ENCODE measurements at regions not wholly inside any gene's neighbourhood (a gene's known extent, or its start where the extent isn't known, plus 50 kb on each side); places are given as distances from the start of the nearest gene placed in this dataset.

DNA sequence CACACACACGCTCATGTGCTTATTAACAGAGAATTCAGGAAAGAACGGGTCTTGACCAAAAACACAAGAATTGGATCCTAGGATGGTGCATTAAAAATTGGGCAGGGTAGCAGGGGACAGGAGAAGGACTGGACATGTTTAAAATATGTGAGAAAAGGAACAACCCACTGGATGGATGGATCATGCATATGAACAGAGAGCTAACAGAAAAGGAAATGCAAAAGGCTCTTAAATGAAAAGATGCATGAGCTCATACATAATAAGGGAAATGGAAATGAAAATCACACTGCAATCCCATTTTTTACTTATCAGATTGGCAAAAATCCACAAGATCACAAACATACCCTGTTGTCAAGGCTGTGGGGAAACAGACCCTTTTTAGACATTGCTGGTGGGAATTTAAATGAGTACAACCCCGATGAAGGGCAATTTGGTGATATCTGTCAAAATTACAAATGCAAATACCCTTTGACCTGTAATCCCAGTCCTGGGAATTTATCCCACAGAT lies 440.6 kb upstream of the SLC14A2 start:
- Histone ChIP-seq H3K27me3 (ENCODE audit: insufficient read depth) (no peaks in the 10 kb centered on the region), H2AFZ (ENCODE audit: low read depth) (no peak overlapping the region), H3K4me2 (no peak overlapping the region), H3K4me1 (ENCODE audit: control insufficient read depth in 1 of 2, insufficient read depth in 2 of 2, low read depth in 1 of 2, low read length in 1 of 2) (no peaks in the 10 kb centered on the region; a peak in 1 of 4 replicates), H3F3A (replicated peaks; ENCODE audit: insufficient read depth) (peaks cover 4% of the 10 kb centered on the region), H3K9me2 (0 out of 2 replicates have a peak, but pooled peaks cover 3% of the 10 kb centered on the region), H3K9me3 (no peaks in the 10 kb centered on the region), H3K9ac (no peak overlapping the region), H4K20me1 (ENCODE audit: insufficient read depth) (no peaks in the 10 kb centered on the region), H3K27ac (ENCODE audit: low read depth in 2 of 2, low read length in 1 of 2) (no peak overlapping the region), H3K4me3 (ENCODE audit: low read depth in 2 of 2, low read length in 1 of 2) (no peak overlapping the region), H3K79me2 (ENCODE audit: insufficient read depth) (no peaks in the 10 kb centered on the region), H3K36me3 (replicated peaks in 1 of 2; ENCODE audit: control insufficient read depth in 1 of 2, insufficient read depth in 2 of 2, low read length in 1 of 2) (no peaks in the 10 kb centered on the region)
- CTCF ChIA-PET = interaction anchor here (1.0 kb wide), 1 partner anchor 14 kb away, joined by 3 read pairs; no protein-coding TSS in a partner anchor
- TF ChIP-seq RFX5 (IDR thresholded peaks at IDR 0.05; ENCODE audit: low read length) = no peak
- TF ChIP-seq RXRA (IDR thresholded peaks at IDR 0.05; ENCODE audit: borderline replicate concordance, low read depth) = no peak
- no peak; a peak in 1 of 4 replicates for TF ChIP-seq EP300 (IDR thresholded peaks at IDR 0.05; ENCODE audit: borderline replicate concordance in 1 of 2, low read depth in 1 of 2, low read length in 1 of 2)
- no peak for TF ChIP-seq CHD2 (IDR thresholded peaks at IDR 0.05; ENCODE audit: low read length, partially characterized antibody)
- TF ChIP-seq NFIC (IDR thresholded peaks at IDR 0.05; ENCODE audit: borderline replicate concordance) = 0 out of 2 replicates have a peak, but pooled peaks have one; percentile 29
- TF ChIP-seq, protein P1, sequence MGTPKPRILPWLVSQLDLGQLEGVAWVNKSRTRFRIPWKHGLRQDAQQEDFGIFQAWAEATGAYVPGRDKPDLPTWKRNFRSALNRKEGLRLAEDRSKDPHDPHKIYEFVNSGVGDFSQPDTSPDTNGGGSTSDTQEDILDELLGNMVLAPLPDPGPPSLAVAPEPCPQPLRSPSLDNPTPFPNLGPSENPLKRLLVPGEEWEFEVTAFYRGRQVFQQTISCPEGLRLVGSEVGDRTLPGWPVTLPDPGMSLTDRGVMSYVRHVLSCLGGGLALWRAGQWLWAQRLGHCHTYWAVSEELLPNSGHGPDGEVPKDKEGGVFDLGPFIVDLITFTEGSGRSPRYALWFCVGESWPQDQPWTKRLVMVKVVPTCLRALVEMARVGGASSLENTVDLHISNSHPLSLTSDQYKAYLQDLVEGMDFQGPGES (IDR thresholded peaks at IDR 0.05; ENCODE audit: low read depth, low read length) = no peak
- TF ChIP-seq, protein P2, sequence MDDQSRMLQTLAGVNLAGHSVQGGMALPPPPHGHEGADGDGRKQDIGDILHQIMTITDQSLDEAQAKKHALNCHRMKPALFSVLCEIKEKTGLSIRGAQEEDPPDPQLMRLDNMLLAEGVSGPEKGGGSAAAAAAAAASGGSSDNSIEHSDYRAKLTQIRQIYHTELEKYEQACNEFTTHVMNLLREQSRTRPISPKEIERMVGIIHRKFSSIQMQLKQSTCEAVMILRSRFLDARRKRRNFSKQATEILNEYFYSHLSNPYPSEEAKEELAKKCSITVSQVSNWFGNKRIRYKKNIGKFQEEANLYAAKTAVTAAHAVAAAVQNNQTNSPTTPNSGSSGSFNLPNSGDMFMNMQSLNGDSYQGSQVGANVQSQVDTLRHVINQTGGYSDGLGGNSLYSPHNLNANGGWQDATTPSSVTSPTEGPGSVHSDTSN (IDR thresholded peaks at IDR 0.05) = peak; percentile 28; the same call in 1 of the 2 replicates
- TF ChIP-seq RAD21 (IDR thresholded peaks at IDR 0.05; ENCODE audit: low read length) = no peak
- TF ChIP-seq NRF1 (IDR thresholded peaks at IDR 0.05; ENCODE audit: low read depth, low read length) = no peak
- TF ChIP-seq TCF12 (IDR thresholded peaks at IDR 0.05) = no peak
- TF ChIP-seq JUND (IDR thresholded peaks at IDR 0.05) = 0 out of 2 replicates have a peak, but pooled peaks have one; percentile 11
- peak; percentile 56 for TF ChIP-seq GATA2 (CRISPR knock-in tag; IDR thresholded peaks at IDR 0.05)
- TF ChIP-seq GABPA (IDR thresholded peaks at IDR 0.05; ENCODE audit: low read depth) = no peak
- no peak for TF ChIP-seq ELF1 (IDR thresholded peaks at IDR 0.05)
- TF ChIP-seq FOSL2 (IDR thresholded peaks at IDR 0.05; ENCODE audit: borderline replicate concordance, low read depth) = no peak
- TF ChIP-seq, protein P3, sequence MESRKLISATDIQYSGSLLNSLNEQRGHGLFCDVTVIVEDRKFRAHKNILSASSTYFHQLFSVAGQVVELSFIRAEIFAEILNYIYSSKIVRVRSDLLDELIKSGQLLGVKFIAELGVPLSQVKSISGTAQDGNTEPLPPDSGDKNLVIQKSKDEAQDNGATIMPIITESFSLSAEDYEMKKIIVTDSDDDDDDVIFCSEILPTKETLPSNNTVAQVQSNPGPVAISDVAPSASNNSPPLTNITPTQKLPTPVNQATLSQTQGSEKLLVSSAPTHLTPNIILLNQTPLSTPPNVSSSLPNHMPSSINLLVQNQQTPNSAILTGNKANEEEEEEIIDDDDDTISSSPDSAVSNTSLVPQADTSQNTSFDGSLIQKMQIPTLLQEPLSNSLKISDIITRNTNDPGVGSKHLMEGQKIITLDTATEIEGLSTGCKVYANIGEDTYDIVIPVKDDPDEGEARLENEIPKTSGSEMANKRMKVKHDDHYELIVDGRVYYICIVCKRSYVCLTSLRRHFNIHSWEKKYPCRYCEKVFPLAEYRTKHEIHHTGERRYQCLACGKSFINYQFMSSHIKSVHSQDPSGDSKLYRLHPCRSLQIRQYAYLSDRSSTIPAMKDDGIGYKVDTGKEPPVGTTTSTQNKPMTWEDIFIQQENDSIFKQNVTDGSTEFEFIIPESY (IDR thresholded peaks at IDR 0.05; ENCODE audit: borderline replicate concordance, low read depth) = no peak
- TF ChIP-seq, protein P4, sequence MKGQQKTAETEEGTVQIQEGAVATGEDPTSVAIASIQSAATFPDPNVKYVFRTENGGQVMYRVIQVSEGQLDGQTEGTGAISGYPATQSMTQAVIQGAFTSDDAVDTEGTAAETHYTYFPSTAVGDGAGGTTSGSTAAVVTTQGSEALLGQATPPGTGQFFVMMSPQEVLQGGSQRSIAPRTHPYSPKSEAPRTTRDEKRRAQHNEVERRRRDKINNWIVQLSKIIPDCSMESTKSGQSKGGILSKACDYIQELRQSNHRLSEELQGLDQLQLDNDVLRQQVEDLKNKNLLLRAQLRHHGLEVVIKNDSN (IDR thresholded peaks at IDR 0.05; ENCODE audit: borderline replicate concordance, low read depth) = no peak
- POLR2A ChIA-PET = no interaction called here
- WGBS (ENCODE audit: low lambda C conversion rate) = 73% methylated on average over 3 of the region's 3 CpGs
- peak; percentile 6 for DNase-seq

Data from SK-N-SH (cell line).